HG03066 (cell line): ENCODE measurements at regions not wholly inside any gene's neighbourhood (a gene's known extent, or its start where the extent isn't known, plus 50 kb on each side); places are given as distances from the start of the nearest gene placed in this dataset.
"Not testable (repeated sequence)": the region's sequence is repeated elsewhere in the genome, so short reads cannot be mapped to it uniquely, and the experiment has no call there.

Experiments
- ATAC-seq: cut with Tn5 transposase; IDR thresholded peaks from one replicate; pipeline ENCODE4 v1.9.1; 2021; ENCODE audit warnings: low read depth; ENCODE audit not compliant: unreplicated experiment

GRCh38 chr7:50251765-50252164 is 52.8 kb upstream of the IKZF1 start:
- no peak for ATAC-seq

GRCh38 chr7:50246551-50246950 is 58.0 kb upstream of the IKZF1 start:
- no peak for ATAC-seq

- ATAC-seq = not testable (repeated sequence)
These were observed 62.4 kb upstream of the IKZF1 start for GRCh38 chr7:50242111-50242510.

- not testable (repeated sequence) for ATAC-seq
These were observed 63.8 kb upstream of the IKZF1 start for GRCh38 chr7:50240699-50241098.

GRCh38 chr7:50229964-50230363 is 74.6 kb upstream of the IKZF1 start:
- ATAC-seq = no peak

- ATAC-seq = no peak
These were observed 76.4 kb upstream of the IKZF1 start for GRCh38 chr7:50228148-50228547.

GRCh38 chr7:50227726-50228125 is 76.8 kb upstream of the IKZF1 start:
- no peak for ATAC-seq

- ATAC-seq = no peak
These were observed 77.8 kb upstream of the IKZF1 start for GRCh38 chr7:50226669-50227068.

- ATAC-seq = no peak
These were observed 78.4 kb upstream of the IKZF1 start for GRCh38 chr7:50226145-50226544.

- ATAC-seq = no peak
These were observed 83.1 kb upstream of the IKZF1 start for GRCh38 chr7:50221433-50221832.

GRCh38 chr7:50221028-50221427 is 83.5 kb upstream of the IKZF1 start:
- no peak for ATAC-seq

GRCh38 chr7:50220273-50220672 is 84.2 kb upstream of the IKZF1 start:
- ATAC-seq = no peak

- no peak for ATAC-seq
These were observed 86.7 kb upstream of the IKZF1 start for GRCh38 chr7:50217821-50218281.

- no peak for ATAC-seq
These were observed 87.1 kb upstream of the IKZF1 start for GRCh38 chr7:50217401-50217800.

GRCh38 chr7:50216626-50217025 is 87.9 kb upstream of the IKZF1 start:
- no peak for ATAC-seq

- no peak for ATAC-seq
These were observed 89.7 kb upstream of the IKZF1 start for GRCh38 chr7:50214771-50215170.

GRCh38 chr7:50214126-50214670 is 90.3 kb upstream of the IKZF1 start:
- no peak for ATAC-seq

GRCh38 chr7:50213622-50214017 is 90.9 kb upstream of the IKZF1 start:
- ATAC-seq = no peak

GRCh38 chr7:50212666-50213621 is 91.6 kb upstream of the IKZF1 start:
- no peak for ATAC-seq

- no peak for ATAC-seq
These were observed 92.5 kb upstream of the IKZF1 start for GRCh38 chr7:50212016-50212325.

GRCh38 chr7:50211130-50212015 is 93.1 kb upstream of the IKZF1 start:
- ATAC-seq = no peak
